ENCODE measurements at regions not wholly inside any gene's neighbourhood (a gene's known extent, or its start where the extent isn't known, plus 50 kb on each side); places are given as distances from the start of the nearest gene placed in this dataset.

- Histone ChIP-seq H3K4me1 (no peaks in the 10 kb centered on the region), H3K4me3 (no peak overlapping the region), H3K9me3 (no peaks in the 10 kb centered on the region), H3K36me3 (no peaks in the 10 kb centered on the region), H3K27me3 (no peaks in the 10 kb centered on the region), H3K27ac (replicated peaks in 1 of 4) (no peak overlapping the region)
- WGBS: 81% methylated on average over 2 of the region's 2 CpGs
- no peak for DNase-seq (ENCODE audit: extremely low spot score)
- intact Hi-C loops (cut with DNase I): no loop called here
- no peak for TF ChIP-seq EP300 (IDR thresholded peaks at IDR 0.05)
- TF ChIP-seq POLR2AphosphoS5 (IDR thresholded peaks at IDR 0.05): no peak
- TF ChIP-seq POLR2A (IDR thresholded peaks at IDR 0.05; ENCODE audit: low read depth): no peak
- TF ChIP-seq CTCF (IDR thresholded peaks at IDR 0.05): no peak
Measured at GRCh38 chr21:26752849-26753248, 92.4 kb downstream of the ADAMTS1 start.

GRCh38 chr21:26751305-26751704, 93.9 kb downstream of the ADAMTS1 start:
- no peaks in the 10 kb centered on the region for H3K27me3 ChIP-seq
- intact Hi-C loops (cut with DNase I): no loop called here
- H3K4me1 ChIP-seq: no peaks in the 10 kb centered on the region
- H3K9me3 ChIP-seq: no peaks in the 10 kb centered on the region
- no peaks in the 10 kb centered on the region for H3K36me3 ChIP-seq
- no peak for DNase-seq (ENCODE audit: extremely low spot score)
- no peak overlapping the region for H3K27ac ChIP-seq (replicated peaks in 1 of 4)
- no peak overlapping the region for H3K4me3 ChIP-seq
- TF ChIP-seq EP300 (IDR thresholded peaks at IDR 0.05) (no peak), POLR2A (IDR thresholded peaks at IDR 0.05; ENCODE audit: low read depth) (no peak)
- WGBS: 84% methylated on average over 4 of the region's 4 CpGs

GRCh38 chr21:26748066-26748465, 97.1 kb downstream of the ADAMTS1 start:
- intact Hi-C loops (cut with DNase I): no loop called here
- H3K27me3 ChIP-seq: no peaks in the 10 kb centered on the region
- H3K4me3 ChIP-seq: no peak overlapping the region
- no peak overlapping the region for H3K27ac ChIP-seq (replicated peaks in 1 of 4)
- H3K4me1 ChIP-seq: no peaks in the 10 kb centered on the region
- no peaks in the 10 kb centered on the region for H3K36me3 ChIP-seq
- TF ChIP-seq EP300 (IDR thresholded peaks at IDR 0.05) (no peak), POLR2AphosphoS5 (IDR thresholded peaks at IDR 0.05) (no peak), CTCF (IDR thresholded peaks at IDR 0.05) (no peak), POLR2A (IDR thresholded peaks at IDR 0.05; ENCODE audit: low read depth) (no peak)
- DNase-seq (ENCODE audit: extremely low spot score): no peak
- 67% methylated on average over 5 of the region's 5 CpGs for WGBS
- no peaks in the 10 kb centered on the region for H3K9me3 ChIP-seq

DNA sequence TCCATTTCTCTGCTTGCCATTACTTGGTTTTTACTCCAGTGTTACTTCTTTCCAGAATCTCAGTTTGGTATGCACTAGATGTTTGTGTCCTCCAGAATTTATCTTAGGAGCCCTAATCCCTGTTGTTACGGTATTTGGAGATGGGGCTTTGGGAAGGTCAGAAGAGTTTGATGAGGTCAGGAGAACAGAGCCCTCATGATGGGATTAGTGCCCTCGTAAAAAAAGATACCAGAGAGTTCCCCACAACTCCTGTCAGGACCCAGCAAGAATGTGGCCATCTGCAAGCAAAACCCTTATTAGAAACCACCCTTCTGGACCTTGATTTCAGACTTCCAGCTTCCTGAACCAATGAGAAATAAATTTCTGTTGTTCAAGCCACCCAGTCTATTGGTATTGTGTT, 98.0 kb downstream of the ADAMTS1 start:
- TF ChIP-seq CTCF (IDR thresholded peaks at IDR 0.05) (no peak), POLR2A (IDR thresholded peaks at IDR 0.05; ENCODE audit: low read depth) (no peak)
- H3K9me3 ChIP-seq: no peaks in the 10 kb centered on the region
- no peaks in the 10 kb centered on the region for H3K4me1 ChIP-seq
- no peak overlapping the region for H3K27ac ChIP-seq (replicated peaks in 1 of 4)
- DNase-seq (ENCODE audit: extremely low spot score): no peak
- 84% methylated on average over 2 of the region's 2 CpGs for WGBS
- H3K36me3 ChIP-seq: no peaks in the 10 kb centered on the region
- intact Hi-C loops (cut with DNase I): no loop called here
- no peaks in the 10 kb centered on the region for H3K27me3 ChIP-seq
- no peak overlapping the region for H3K4me3 ChIP-seq

GRCh38 chr21:26743524-26743923, 101.7 kb downstream of the ADAMTS1 start:
- 83% methylated on average over 2 of the region's 2 CpGs for WGBS

More at GRCh38 chr21:26743524-26743923, 101.7 kb downstream of the ADAMTS1 start:
- Histone ChIP-seq H3K27me3 (no peaks in the 10 kb centered on the region), H3K4me3 (no peak overlapping the region), H3K27ac (replicated peaks in 1 of 4) (no peak overlapping the region), H3K36me3 (no peaks in the 10 kb centered on the region), H3K4me1 (no peaks in the 10 kb centered on the region), H3K9me3 (no peaks in the 10 kb centered on the region)
- no peak for TF ChIP-seq CTCF (IDR thresholded peaks at IDR 0.05)
- no peak for TF ChIP-seq POLR2A (IDR thresholded peaks at IDR 0.05; ENCODE audit: low read depth)
- TF ChIP-seq POLR2AphosphoS5 (IDR thresholded peaks at IDR 0.05): no peak
- no peak for TF ChIP-seq EP300 (IDR thresholded peaks at IDR 0.05)
- intact Hi-C loops (cut with DNase I): no loop called here
- DNase-seq (ENCODE audit: extremely low spot score): no peak
